B cell (primary cell): ENCODE measurements at regions not wholly inside any gene's neighbourhood (a gene's known extent, or its start where the extent isn't known, plus 50 kb on each side); places are given as distances from the start of the nearest gene placed in this dataset.

Source experiments
- ATAC-seq: fragments of 200-7000 bp; cut with Tn5 transposase; one replicate; pipeline ENCODE4 v1.10.0; 2021; ENCODE audit warnings: low read depth, mild to moderate bottlenecking, moderate number of reproducible peaks, moderate library complexity
- CTCF ChIA-PET: fragments of 350-600 bp; sonication (Branson Sonifier 250); formaldehyde crosslinking; loops from one replicate; lab custom pipeline; 2021; ENCODE audit warnings: antibody characterized with exemption, inconsistent platforms; lab: Charles Lee
- POLR2A ChIA-PET: fragments of 350-600 bp; sonication (Branson Sonifier 250); formaldehyde crosslinking; loops from one replicate; lab custom pipeline; 2021; ENCODE audit warnings: antibody characterized with exemption; lab: Charles Lee
- DNase-seq: peaks from one replicate; pipeline ENCODE4 v3.0.0; 2013
- H2AFZ ChIP-seq: 2 replicates; pipeline ENCODE4 v1.6.1; 2012; ENCODE audit warnings: mild to moderate bottlenecking, low read depth, low read length; ENCODE audit not compliant: insufficient read depth, poor library complexity, severe bottlenecking
- H3K27ac ChIP-seq, 2 donors: 1 replicate in 1 of 2; 2 replicates in 1 of 2; pipeline ENCODE4 v1.5.1; 2012 to 2013; ENCODE audit warnings: low read length in 2 of 2, mild to moderate bottlenecking in 2 of 2, moderate library complexity in 1 of 2
- H3K27me3 ChIP-seq, 4 experiments: fragments of 200-600 bp in 1 of 4; sonication (generic) in 1 of 4; replicated peaks in 1 of 4; 1 replicate in 2 of 4; 2 replicates in 2 of 4; pipeline versions ENCODE4 v1.6.1 to v1.7.0; 2013 to 2016; ENCODE audit warnings: low read length in 3 of 4, mild to moderate bottlenecking in 2 of 4, mixed read lengths in 1 of 4, moderate library complexity in 1 of 4; ENCODE audit not compliant: insufficient read depth in 4 of 4, control insufficient read depth in 3 of 4; ENCODE audit errors: control extremely low read depth in 1 of 4
- H3K36me3 ChIP-seq, 2 experiments: replicated peaks in 1 of 2; 1 replicate in 1 of 2; 2 replicates in 1 of 2; pipeline versions ENCODE4 v1.6.1 to v1.7.1; 2013; ENCODE audit warnings: low read length in 1 of 2; ENCODE audit not compliant: insufficient read depth in 2 of 2, control insufficient read depth in 1 of 2; ENCODE audit errors: control extremely low read depth in 1 of 2, extremely low read depth in 1 of 2
- H3K4me1 ChIP-seq, 2 donors: fragments of 200-600 bp in 1 of 2; sonication (generic) in 1 of 2; 1 replicate in 1 of 2; 2 replicates in 1 of 2; pipeline versions ENCODE4 v1.5.1 to v1.6.1; 2013 to 2017; ENCODE audit warnings: low read length in 2 of 2; ENCODE audit not compliant: control insufficient read depth in 2 of 2, insufficient read depth in 2 of 2
- H3K4me2 ChIP-seq: replicated peaks from 2 replicates; pipeline ENCODE3; 2012; ENCODE audit warnings: mild to moderate bottlenecking, low read depth, low read length; ENCODE audit not compliant: poor library complexity, severe bottlenecking
- H3K4me3 ChIP-seq, 5 experiments: fragments of 200-600 bp in 1 of 5; sonication (generic) in 1 of 5; 1 replicate in 3 of 5; 2 replicates in 2 of 5; pipeline versions ENCODE4 v1.5.1 to v1.7.0; 2011 to 2016; ENCODE audit warnings: low read length in 4 of 5, mild to moderate bottlenecking in 4 of 5, low read depth in 2 of 5, control low read depth in 1 of 5, moderate library complexity in 1 of 5; ENCODE audit not compliant: insufficient read depth in 1 of 5; ENCODE audit errors: control extremely low read depth in 1 of 5, extremely low read depth in 1 of 5
- H3K79me2 ChIP-seq: fragments of 200-600 bp; sonication (generic); one replicate; pipeline ENCODE4 v1.6.0; 2016; ENCODE audit warnings: low read length; ENCODE audit not compliant: control insufficient read depth, insufficient read depth
- H3K9ac ChIP-seq: fragments of 200-600 bp; sonication (generic); 2 replicates; pipeline ENCODE4 v1.6.1; 2017; ENCODE audit warnings: mild to moderate bottlenecking, low read length, moderate library complexity
- H3K9me3 ChIP-seq, 3 donors: one replicate each; pipeline versions ENCODE4 v1.6.1 to v1.7.1; 2013; ENCODE audit warnings: low read length in 2 of 3; ENCODE audit not compliant: control insufficient read depth in 2 of 3, insufficient read depth in 1 of 3; ENCODE audit errors: control extremely low read depth in 1 of 3
- H4K20me1 ChIP-seq: 2 replicates; pipeline ENCODE4 v1.6.0; 2012; ENCODE audit warnings: mild to moderate bottlenecking, low read length; ENCODE audit not compliant: insufficient read depth, control insufficient read depth, poor library complexity, severe bottlenecking
- H3K27ac Mint-ChIP-seq: one replicate; pipeline ENCODE4 v1.8.0; 2021; ENCODE audit warnings: mixed read lengths
- H3K27me3 Mint-ChIP-seq: one replicate; pipeline ENCODE4 v1.8.0; 2021; ENCODE audit warnings: mixed read lengths
- H3K4me1 Mint-ChIP-seq: one replicate; pipeline ENCODE4 v1.8.0; 2021; ENCODE audit warnings: mixed read lengths
- H3K4me3 Mint-ChIP-seq: one replicate; pipeline ENCODE4 v1.8.0; 2021; ENCODE audit warnings: mixed read lengths
- H3K9me3 Mint-ChIP-seq: one replicate; pipeline ENCODE4 v1.8.0; 2022; ENCODE audit warnings: mixed read lengths; ENCODE audit not compliant: insufficient read depth
- CTCF ChIP-seq: fragments of 200-600 bp; IDR thresholded peaks from one replicate; pipeline ENCODE4 v1.8.0; 2022; ENCODE audit warnings: antibody characterized with exemption, mild to moderate bottlenecking
- EZH2 ChIP-seq: IDR thresholded peaks from 2 replicates; pipeline ENCODE4 v1.6.1; 2012; ENCODE audit warnings: borderline replicate concordance, low read depth, mild to moderate bottlenecking, moderate library complexity, low read length; ENCODE audit not compliant: insufficient read depth, poor library complexity, severe bottlenecking
- WGBS: methylation state at CpG from one replicate; pipeline ENCODE4 v1.1.5; 2013; ENCODE audit warnings: missing lambda C conversion rate; ENCODE audit not compliant: insufficient coverage; 5-methylcytosine and 5-hydroxymethylcytosine counted together
- intact Hi-C: fragments of 100-400 bp; cut with micrococcal nuclease; formaldehyde crosslinking; loops from one replicate; pipeline ENCODE4 v1.10.0; 2022

GRCh38 chr4:17246656-17247055 is 265.2 kb downstream of the QDPR start:
- no peak for DNase-seq
- POLR2A ChIA-PET, result no interaction called here
- Mint-ChIP-seq H3K9me3 (no peaks in the 10 kb centered on the region), H3K27ac (no peak overlapping the region), H3K4me3 (no peak overlapping the region), H3K27me3 (no peaks in the 10 kb centered on the region), H3K4me1 (no peaks in the 10 kb centered on the region)
- intact Hi-C loops, result no loop called here
- Histone ChIP-seq H3K4me2 (no peak overlapping the region), H3K9ac (no peak overlapping the region), H3K4me3 (no peak overlapping the region), H2AFZ (no peak overlapping the region), H4K20me1 (no peaks in the 10 kb centered on the region), H3K27me3 (no peaks in the 10 kb centered on the region), H3K9me3 (no peaks in the 10 kb centered on the region), H3K36me3 (no peaks in the 10 kb centered on the region), H3K79me2 (no peaks in the 10 kb centered on the region), H3K27ac (no peak overlapping the region), H3K4me1 (no peaks in the 10 kb centered on the region)
- no CpG with 5 or more reads among the region's 2 CpGs for WGBS
- TF ChIP-seq EZH2 (no peak), CTCF (no peak)
- CTCF ChIA-PET, result no interaction called here
- no peak for ATAC-seq

- H3K4me2 ChIP-seq, result no peak overlapping the region
- no peaks in the 10 kb centered on the region for H3K4me1 Mint-ChIP-seq
- WGBS, result no CpG with 5 or more reads among the region's 1 CpG
- no peaks in the 10 kb centered on the region for H3K79me2 ChIP-seq
- no peaks in the 10 kb centered on the region for H3K9me3 Mint-ChIP-seq
- no peaks in the 10 kb centered on the region for H3K27me3 ChIP-seq
- H3K4me3 Mint-ChIP-seq, result no peak overlapping the region
- H2AFZ ChIP-seq, result no peak overlapping the region
- H3K9ac ChIP-seq, result no peak overlapping the region
- intact Hi-C loops, result no loop called here
- TF ChIP-seq CTCF (no peak), EZH2 (no peak)
- H3K27ac ChIP-seq, result no peak overlapping the region
- no peaks in the 10 kb centered on the region for H3K27me3 Mint-ChIP-seq
- no peaks in the 10 kb centered on the region for H3K36me3 ChIP-seq
- H3K4me3 ChIP-seq, result no peak overlapping the region
- H3K4me1 ChIP-seq, result no peaks in the 10 kb centered on the region
- ChIA-PET POLR2A (no interaction called here), CTCF (no interaction called here)
- ATAC-seq (no peak), DNase-seq (no peak)
- H3K9me3 ChIP-seq, result no peaks in the 10 kb centered on the region
- no peak overlapping the region for H3K27ac Mint-ChIP-seq
- no peaks in the 10 kb centered on the region for H4K20me1 ChIP-seq
These were observed 270.1 kb downstream of the QDPR start for GRCh38 chr4:17241835-17242234.
